Neural crest cell (in vitro differentiated cells): ENCODE measurements at regions not wholly inside any gene's neighbourhood (a gene's known extent, or its start where the extent isn't known, plus 50 kb on each side); places are given as distances from the start of the nearest gene placed in this dataset.

Source experiments
- DNase-seq: peaks from one replicate; pipeline ENCODE4 v3.0.0; 2021; ENCODE audit warnings: low read depth, mixed read lengths, low spot score
- H3K27ac Mint-ChIP-seq: one replicate; pipeline ENCODE4 v1.8.0; 2021; ENCODE audit warnings: mild to moderate bottlenecking, mixed read lengths; ENCODE audit not compliant: unreplicated experiment
- H3K27me3 Mint-ChIP-seq: 2 replicates; pipeline ENCODE4 v1.8.0; 2021; ENCODE audit warnings: low read depth, mild to moderate bottlenecking, mixed read lengths
- H3K36me3 Mint-ChIP-seq: 2 replicates; pipeline ENCODE4 v1.8.0; 2021; ENCODE audit warnings: low read depth, mild to moderate bottlenecking, mixed read lengths
- H3K4me1 Mint-ChIP-seq: 2 replicates; pipeline ENCODE4 v1.8.0; 2021; ENCODE audit warnings: mixed read lengths
- H3K4me3 Mint-ChIP-seq: one replicate; pipeline ENCODE4 v1.8.0; 2021; ENCODE audit warnings: mild to moderate bottlenecking, mixed read lengths
- H3K9me3 Mint-ChIP-seq: 2 replicates; pipeline ENCODE4 v1.8.0; 2021; ENCODE audit warnings: mixed read lengths
- CTCF ChIP-seq: fragments of 200-600 bp; sonication (generic); conservative IDR thresholded peaks from 2 replicates; pipeline ENCODE4 v1.5.0; 2021; ENCODE audit warnings: antibody characterized with exemption, mild to moderate bottlenecking

GRCh38 chr1:221217029-221217428, 337.8 kb downstream of the HLX start:
- Mint-ChIP-seq H3K36me3 (no peaks in the 10 kb centered on the region), H3K9me3 (peaks cover 2% of the 10 kb centered on the region), H3K4me3 (no peak overlapping the region), H3K27me3 (peaks cover 21% of the 10 kb centered on the region), H3K27ac (no peak overlapping the region), H3K4me1 (no peaks in the 10 kb centered on the region)
- TF ChIP-seq CTCF: no peak
- no peak for DNase-seq

GRCh38 chr1:221223281-221223680, 344.0 kb downstream of the HLX start:
- Mint-ChIP-seq H3K4me3 (no peak overlapping the region), H3K27ac (no peak overlapping the region), H3K27me3 (peaks cover 19% of the 10 kb centered on the region), H3K9me3 (peaks cover 11% of the 10 kb centered on the region), H3K36me3 (no peaks in the 10 kb centered on the region), H3K4me1 (peaks cover 7% of the 10 kb centered on the region)
- no peak for TF ChIP-seq CTCF
- no peak for DNase-seq

GRCh38 chr1:221227460-221227859, 348.2 kb downstream of the HLX start:
- Mint-ChIP-seq H3K36me3 (no peaks in the 10 kb centered on the region), H3K9me3 (peaks cover 9% of the 10 kb centered on the region)
- TF ChIP-seq CTCF: no peak

GRCh38 chr1:221227872-221228337, 348.7 kb downstream of the HLX start:
- H3K4me1 Mint-ChIP-seq: peaks cover 9% of the 10 kb centered on the region
- DNase-seq: no peak
- no peaks in the 10 kb centered on the region for H3K36me3 Mint-ChIP-seq
- no peak overlapping the region for H3K27ac Mint-ChIP-seq
- no peak for TF ChIP-seq CTCF
- peaks cover 24% of the 10 kb centered on the region for H3K27me3 Mint-ChIP-seq
- H3K9me3 Mint-ChIP-seq: peaks cover 9% of the 10 kb centered on the region
- H3K4me3 Mint-ChIP-seq: no peak overlapping the region

More at GRCh38 chr1:221227460-221227859, 348.2 kb downstream of the HLX start:
- DNase-seq: no peak
- Mint-ChIP-seq H3K4me1 (peaks cover 9% of the 10 kb centered on the region), H3K4me3 (no peak overlapping the region), H3K27ac (no peak overlapping the region), H3K27me3 (peaks cover 24% of the 10 kb centered on the region)

GRCh38 chr1:221228594-221228993, 349.4 kb downstream of the HLX start:
- Mint-ChIP-seq H3K4me3 (no peak overlapping the region), H3K36me3 (no peaks in the 10 kb centered on the region), H3K27me3 (peaks cover 24% of the 10 kb centered on the region), H3K9me3 (peaks cover 8% of the 10 kb centered on the region), H3K27ac (no peak overlapping the region), H3K4me1 (peaks cover 9% of the 10 kb centered on the region)
- TF ChIP-seq CTCF: no peak
- no peak for DNase-seq

- peaks cover 3% of the 10 kb centered on the region for H3K9me3 Mint-ChIP-seq
These were observed 351.4 kb downstream of the HLX start for GRCh38 chr1:221230605-221231004.

More at GRCh38 chr1:221230605-221231004, 351.4 kb downstream of the HLX start:
- Mint-ChIP-seq H3K4me3 (no peak overlapping the region), H3K27ac (no peak overlapping the region), H3K36me3 (no peaks in the 10 kb centered on the region), H3K4me1 (peaks cover 9% of the 10 kb centered on the region), H3K27me3 (peaks cover 24% of the 10 kb centered on the region)
- no peak for TF ChIP-seq CTCF
- no peak for DNase-seq
